ENCODE measurements at regions not wholly inside any gene's neighbourhood (a gene's known extent, or its start where the extent isn't known, plus 50 kb on each side); places are given as distances from the start of the nearest gene placed in this dataset.

- TF ChIP-seq CTCF (IDR thresholded peaks at IDR 0.05) = no peak
- no peak for TF ChIP-seq POLR2A (IDR thresholded peaks at IDR 0.05)
- TF ChIP-seq POLR2AphosphoS5 (IDR thresholded peaks at IDR 0.05; ENCODE audit: insufficient read depth in 1 of 2, low read depth in 1 of 2) = no peak
Observed at GRCh38 chr12:19972325-19973288, 395.7 kb upstream of the PDE3A start.
